Liver (tissue), 3 donors: ENCODE measurements at regions not wholly inside any gene's neighbourhood (a gene's known extent, or its start where the extent isn't known, plus 50 kb on each side); places are given as distances from the start of the nearest gene placed in this dataset.

ENCODE experiments used
- ATF3 ChIP-seq: IDR thresholded peaks from 2 replicates; pipeline ENCODE4 v1.6.1; 2016; ENCODE audit warnings: antibody characterized with exemption
- CTCF ChIP-seq: fragments of 150-350 bp; IDR thresholded peaks from 2 replicates; pipeline ENCODE4 v1.5.1; 2017; ENCODE audit warnings: improper control_type of control experiment, low read depth, low read length; ENCODE audit not compliant: missing input control
- EGR1 ChIP-seq, 2 donors: IDR thresholded peaks; 2 replicates each; pipeline ENCODE4 v1.6.1; 2016 to 2018; ENCODE audit warnings: antibody characterized with exemption in 2 of 2, low read depth in 2 of 2
- JUND ChIP-seq, 2 donors: IDR thresholded peaks; 2 replicates each; pipeline ENCODE4 v1.6.1; 2016; ENCODE audit warnings: antibody characterized with exemption in 2 of 2
- MAX ChIP-seq: IDR thresholded peaks from 2 replicates; pipeline ENCODE4 v1.6.1; 2016; ENCODE audit warnings: antibody characterized with exemption
- NR2F2 ChIP-seq: IDR thresholded peaks from 2 replicates; pipeline ENCODE4 v1.6.1; 2016; ENCODE audit warnings: antibody characterized with exemption
- RAD21 ChIP-seq, 2 donors: IDR thresholded peaks; 2 replicates each; pipeline ENCODE4 v1.6.1; 2016; ENCODE audit warnings: antibody characterized with exemption in 2 of 2, mild to moderate bottlenecking in 2 of 2
- REST ChIP-seq: IDR thresholded peaks from 2 replicates; pipeline ENCODE4 v1.6.1; 2016; ENCODE audit warnings: antibody characterized with exemption, mild to moderate bottlenecking
- donor health status: healthy.
- donor health status: healthy.

- TF ChIP-seq CTCF (no peak), REST (no peak), JUND (IDR thresholded peaks at IDR 0.05) (no peak), RAD21 (IDR thresholded peaks at IDR 0.05) (no peak), EGR1 (IDR thresholded peaks at IDR 0.05; ENCODE audit: low read depth in 2 of 2) (no peak), ATF3 (no peak), NR2F2 (no peak), MAX (no peak)
Observed at GRCh38 chr13:99663908-99664307, 162.6 kb downstream of the TM9SF2 start.
